IPS-15b (cell line): ENCODE measurements at regions not wholly inside any gene's neighbourhood (a gene's known extent, or its start where the extent isn't known, plus 50 kb on each side); places are given as distances from the start of the nearest gene placed in this dataset.

Source experiments
- H3K27me3 ChIP-seq: one replicate; pipeline ENCODE4 v1.6.1; 2013; ENCODE audit warnings: low read length; ENCODE audit not compliant: control insufficient read depth, insufficient read depth
- H3K36me3 ChIP-seq: one replicate; pipeline ENCODE4 v1.6.1; 2013; ENCODE audit warnings: low read length; ENCODE audit not compliant: control insufficient read depth, insufficient read depth
- H3K4me1 ChIP-seq: one replicate; pipeline ENCODE4 v1.6.1; 2013; ENCODE audit warnings: mild to moderate bottlenecking, low read length; ENCODE audit not compliant: control insufficient read depth, insufficient read depth
- H3K4me3 ChIP-seq: one replicate; pipeline ENCODE4 v1.5.1; 2013; ENCODE audit warnings: low read depth, low read length
- H3K9ac ChIP-seq: one replicate; pipeline ENCODE4 v1.6.1; 2013; ENCODE audit warnings: low read depth, mild to moderate bottlenecking, low read length
- H3K9me3 ChIP-seq: one replicate; pipeline ENCODE4 v1.6.1; 2013; ENCODE audit warnings: mild to moderate bottlenecking, low read length; ENCODE audit not compliant: control insufficient read depth, insufficient read depth

- Histone ChIP-seq H3K9me3 (no peaks in the 10 kb centered on the region), H3K9ac (no peak overlapping the region), H3K4me3 (no peak overlapping the region), H3K4me1 (no peaks in the 10 kb centered on the region), H3K27me3 (no peaks in the 10 kb centered on the region), H3K36me3 (no peaks in the 10 kb centered on the region)
Observed at GRCh38 chr9:115910959-115911358, 242.6 kb upstream of the PAPPA start.

- Histone ChIP-seq H3K4me3 (no peak overlapping the region), H3K36me3 (no peaks in the 10 kb centered on the region), H3K27me3 (no peaks in the 10 kb centered on the region), H3K9ac (no peak overlapping the region), H3K4me1 (no peaks in the 10 kb centered on the region), H3K9me3 (no peaks in the 10 kb centered on the region)
Observed at GRCh38 chr9:115912086-115912485, 241.5 kb upstream of the PAPPA start.

DNA sequence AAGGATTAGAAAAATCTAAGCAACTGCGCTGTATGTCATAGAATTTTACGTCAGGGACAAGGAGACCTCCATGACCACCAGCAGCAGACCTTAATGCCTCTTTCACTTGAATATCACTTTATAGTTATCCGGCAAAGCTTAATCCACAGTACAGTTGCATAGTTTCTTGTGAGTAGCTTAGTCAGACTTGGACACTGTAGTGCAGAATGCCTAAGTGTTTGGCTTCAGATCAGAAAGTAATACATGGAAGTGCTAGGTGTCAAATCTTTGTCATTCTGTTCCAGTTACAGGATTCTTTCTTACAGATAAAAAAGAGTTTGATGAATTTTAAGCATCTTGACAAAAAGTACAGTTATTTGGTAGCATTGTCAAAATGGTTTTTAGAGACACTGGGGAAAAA lies 239.9 kb upstream of the PAPPA start:
- Histone ChIP-seq H3K9me3 (no peaks in the 10 kb centered on the region), H3K27me3 (no peaks in the 10 kb centered on the region), H3K9ac (no peak overlapping the region), H3K4me1 (no peaks in the 10 kb centered on the region), H3K36me3 (no peaks in the 10 kb centered on the region), H3K4me3 (no peak overlapping the region)

DNA sequence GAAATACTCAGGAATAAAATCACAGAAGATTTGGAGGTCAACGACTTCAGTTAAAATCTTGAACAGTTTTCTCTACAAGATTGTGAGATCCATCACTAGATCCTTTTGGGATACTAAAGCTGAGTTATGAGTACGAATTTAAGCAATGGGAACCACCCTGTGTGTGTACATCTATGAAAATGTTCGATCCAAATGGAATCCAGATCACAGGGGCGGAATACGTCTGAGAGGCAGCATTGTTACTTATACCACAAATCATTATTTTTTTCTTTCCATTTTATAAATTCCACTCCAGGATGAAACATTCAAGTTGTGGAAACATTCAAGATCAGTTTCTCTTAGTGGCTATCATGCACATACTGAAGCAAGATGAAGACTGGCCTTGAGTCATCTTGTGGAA lies 239.3 kb upstream of the PAPPA start:
- no peak overlapping the region for H3K9ac ChIP-seq
- H3K36me3 ChIP-seq: no peaks in the 10 kb centered on the region
- no peaks in the 10 kb centered on the region for H3K27me3 ChIP-seq
- no peaks in the 10 kb centered on the region for H3K4me1 ChIP-seq
- no peaks in the 10 kb centered on the region for H3K9me3 ChIP-seq
- H3K4me3 ChIP-seq: no peak overlapping the region

DNA sequence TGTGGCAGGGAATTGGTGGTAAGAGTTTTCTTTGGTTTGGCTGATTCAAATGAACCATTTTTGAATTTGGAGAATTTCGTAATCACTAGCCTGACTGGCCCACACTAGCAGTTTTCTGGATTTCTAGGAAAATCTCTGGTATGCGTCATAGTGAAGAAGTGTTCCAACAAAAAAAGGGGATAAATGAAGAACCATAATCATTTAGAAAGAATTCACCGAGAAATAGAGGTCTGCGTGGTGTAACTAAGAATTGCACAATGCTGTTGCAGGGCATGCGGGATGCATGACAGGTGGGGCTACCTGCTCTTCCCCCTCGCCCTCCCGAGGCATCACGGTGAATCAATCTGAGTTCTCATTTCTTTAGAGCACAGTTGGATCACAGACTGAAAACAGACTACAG lies 232.3 kb upstream of the PAPPA start:
- Histone ChIP-seq H3K9ac (no peak overlapping the region), H3K9me3 (no peaks in the 10 kb centered on the region), H3K27me3 (no peaks in the 10 kb centered on the region), H3K4me1 (no peaks in the 10 kb centered on the region), H3K36me3 (no peaks in the 10 kb centered on the region), H3K4me3 (no peak overlapping the region)

- Histone ChIP-seq H3K4me1 (no peaks in the 10 kb centered on the region), H3K9me3 (no peaks in the 10 kb centered on the region), H3K36me3 (no peaks in the 10 kb centered on the region), H3K4me3 (no peak overlapping the region), H3K9ac (no peak overlapping the region), H3K27me3 (no peaks in the 10 kb centered on the region)
Observed at GRCh38 chr9:115922444-115922843, 231.1 kb upstream of the PAPPA start.

DNA sequence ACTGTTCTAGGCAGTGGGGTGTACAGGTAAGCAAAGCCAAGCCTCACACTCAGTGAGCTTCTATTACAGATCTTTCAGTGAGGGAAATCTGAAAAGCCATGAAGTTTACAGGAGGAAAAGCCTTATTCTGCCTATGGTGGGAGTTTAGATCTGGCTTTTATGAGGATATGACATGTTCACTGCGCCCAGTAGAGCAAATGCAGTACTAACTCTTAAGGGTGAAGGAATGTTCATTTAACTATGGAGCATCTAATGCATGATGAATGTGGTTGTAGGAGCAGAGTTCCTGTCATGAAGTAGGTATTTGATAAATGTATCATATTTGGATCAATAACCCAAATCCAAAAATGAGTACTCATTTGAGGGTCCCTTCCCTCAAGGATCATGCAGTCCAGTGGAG lies 230.2 kb upstream of the PAPPA start:
- H3K4me3 ChIP-seq: no peak overlapping the region
- no peaks in the 10 kb centered on the region for H3K36me3 ChIP-seq
- H3K9me3 ChIP-seq: no peaks in the 10 kb centered on the region
- H3K27me3 ChIP-seq: no peaks in the 10 kb centered on the region
- H3K9ac ChIP-seq: no peak overlapping the region
- H3K4me1 ChIP-seq: no peaks in the 10 kb centered on the region

DNA sequence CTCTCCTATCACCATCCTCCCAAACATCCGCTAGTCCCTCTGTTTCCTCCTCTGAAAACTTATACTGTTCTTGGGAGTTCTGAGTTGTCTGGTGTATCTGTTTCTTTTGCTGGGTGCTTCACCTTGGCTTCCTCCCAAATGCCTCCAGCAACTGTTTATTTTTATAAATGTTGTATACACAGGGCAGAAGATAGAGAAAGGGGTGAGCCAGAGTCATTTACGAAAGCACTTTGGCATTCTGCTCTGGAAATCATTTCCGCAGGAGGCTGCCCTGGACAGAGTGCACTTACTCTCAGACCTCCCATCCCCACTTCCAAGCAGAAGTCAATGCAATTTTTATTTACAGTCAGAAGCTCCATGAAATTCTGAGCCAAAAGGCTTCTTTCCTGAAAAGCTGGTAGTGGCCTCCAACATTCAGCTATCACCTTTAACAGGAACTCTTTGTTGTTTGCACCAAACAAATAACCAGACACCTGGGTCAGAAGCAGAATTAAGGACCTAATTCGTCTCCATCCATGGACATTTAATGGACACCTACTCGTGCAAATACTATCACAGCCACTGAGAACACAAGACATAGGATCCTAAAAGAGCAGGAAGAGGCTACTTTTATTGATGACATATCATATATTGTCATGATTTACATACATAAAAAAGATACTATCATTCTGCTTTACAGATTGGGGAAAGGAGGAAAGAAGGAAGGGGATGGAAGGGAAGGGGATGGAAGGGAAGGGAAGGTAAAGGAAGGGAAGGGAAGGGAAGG lies 229.5 kb upstream of the PAPPA start:
- H3K4me1 ChIP-seq: no peaks in the 10 kb centered on the region
- H3K27me3 ChIP-seq: no peaks in the 10 kb centered on the region
- H3K9me3 ChIP-seq: no peaks in the 10 kb centered on the region
- no peaks in the 10 kb centered on the region for H3K36me3 ChIP-seq
- no peak overlapping the region for H3K9ac ChIP-seq
- H3K4me3 ChIP-seq: no peak overlapping the region

DNA sequence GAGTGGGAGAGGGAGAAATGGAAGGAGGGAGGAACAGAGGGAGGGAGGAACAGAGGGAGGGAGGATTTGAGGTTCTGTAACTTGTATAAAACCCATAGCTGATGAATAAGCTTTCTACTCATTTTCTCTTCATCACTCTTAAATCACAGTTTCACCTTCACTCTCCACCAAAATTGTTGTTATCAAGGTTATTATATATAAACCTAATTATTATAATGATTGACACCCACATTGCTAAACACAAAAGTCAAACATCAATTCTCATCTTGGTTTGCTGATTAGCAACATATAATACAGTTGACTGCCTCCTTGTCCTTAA lies 229.0 kb upstream of the PAPPA start:
- Histone ChIP-seq H3K36me3 (no peaks in the 10 kb centered on the region), H3K9ac (no peak overlapping the region), H3K27me3 (no peaks in the 10 kb centered on the region), H3K4me1 (no peaks in the 10 kb centered on the region), H3K4me3 (no peak overlapping the region), H3K9me3 (no peaks in the 10 kb centered on the region)

- Histone ChIP-seq H3K4me3 (no peak overlapping the region), H3K9ac (no peak overlapping the region), H3K27me3 (no peaks in the 10 kb centered on the region), H3K4me1 (no peaks in the 10 kb centered on the region), H3K9me3 (no peaks in the 10 kb centered on the region), H3K36me3 (no peaks in the 10 kb centered on the region)
Observed at GRCh38 chr9:115925424-115925823, 228.2 kb upstream of the PAPPA start.

DNA sequence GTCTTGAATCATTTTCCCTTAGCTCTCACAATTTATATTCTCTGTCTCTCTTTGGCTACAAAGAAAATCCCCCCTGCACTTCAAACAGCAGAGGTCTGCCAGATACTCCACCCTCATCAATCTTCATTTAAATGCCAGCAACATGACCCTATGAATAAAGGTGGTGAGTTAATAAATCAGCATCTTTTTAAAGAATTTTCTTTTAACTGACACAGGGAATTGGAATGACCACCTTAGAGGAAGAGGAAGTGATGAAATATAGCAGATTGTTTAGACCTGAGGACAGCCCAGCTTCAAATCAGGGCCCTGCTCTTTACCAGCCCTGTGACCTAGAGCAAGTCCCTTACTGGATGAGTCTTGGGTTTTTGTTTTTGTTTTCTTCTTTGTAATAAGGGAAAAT lies 223.1 kb upstream of the PAPPA start:
- H3K4me3 ChIP-seq: no peak overlapping the region
- no peaks in the 10 kb centered on the region for H3K4me1 ChIP-seq

DNA sequence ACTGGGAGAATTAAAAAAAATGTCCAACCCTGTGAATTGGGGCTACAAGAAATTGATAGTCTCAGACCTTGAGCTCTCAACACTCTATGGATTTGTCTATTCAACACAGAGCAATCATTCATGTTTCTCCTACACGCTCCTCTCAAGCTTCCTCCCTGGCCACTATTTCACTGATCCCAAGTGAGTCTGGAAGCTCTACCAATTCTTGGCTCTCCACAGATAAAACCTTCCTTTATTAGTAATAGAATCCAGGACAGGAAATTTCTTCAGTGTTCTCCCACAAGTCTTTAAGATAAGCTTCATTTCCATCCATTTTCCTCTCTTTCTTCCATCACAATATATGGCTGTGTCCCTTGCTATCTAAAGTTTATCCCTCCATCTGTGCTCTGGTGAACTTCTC lies 215.1 kb upstream of the PAPPA start:
- Histone ChIP-seq H3K9ac (no peak overlapping the region), H3K9me3 (no peaks in the 10 kb centered on the region), H3K36me3 (no peaks in the 10 kb centered on the region), H3K4me1 (no peaks in the 10 kb centered on the region), H3K4me3 (no peak overlapping the region), H3K27me3 (no peaks in the 10 kb centered on the region)

More for the DNA sequence above, 223.1 kb upstream of the PAPPA start:
- Histone ChIP-seq H3K36me3 (no peaks in the 10 kb centered on the region), H3K9me3 (no peaks in the 10 kb centered on the region), H3K9ac (no peak overlapping the region), H3K27me3 (no peaks in the 10 kb centered on the region)
